GM21367 (cell line): ENCODE measurements at regions not wholly inside any gene's neighbourhood (a gene's known extent, or its start where the extent isn't known, plus 50 kb on each side); places are given as distances from the start of the nearest gene placed in this dataset.

Experiments used
- ATAC-seq: cut with Tn5 transposase; IDR thresholded peaks from one replicate; pipeline ENCODE4 v1.9.1; 2021; ENCODE audit not compliant: unreplicated experiment

DNA sequence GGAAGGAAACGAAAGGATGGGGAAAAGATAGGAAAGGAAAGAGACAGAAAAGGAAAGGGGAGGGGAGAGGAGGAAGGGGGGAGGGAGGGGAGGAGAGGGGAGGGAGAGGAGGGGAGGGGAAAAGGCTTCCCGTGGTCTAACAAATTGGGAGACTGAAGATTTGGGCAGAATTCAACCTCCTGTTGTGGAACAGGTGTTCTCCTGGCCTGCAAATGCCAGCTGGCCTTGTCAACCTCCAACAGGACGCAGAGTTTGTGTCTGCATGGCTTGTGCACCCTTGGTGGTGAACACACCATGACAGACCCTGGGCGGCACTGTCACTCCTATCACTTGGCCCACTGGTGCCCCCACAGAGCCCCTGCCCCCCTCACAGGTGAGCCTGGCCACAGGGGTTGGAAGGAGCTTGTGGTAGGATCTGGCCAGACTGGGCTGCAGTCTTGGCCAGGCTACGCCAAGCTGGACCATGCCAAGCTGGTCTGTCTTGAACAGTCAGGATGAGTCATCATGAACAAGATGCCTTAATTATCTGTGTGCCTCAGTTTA lies 321.6 kb downstream of the BCL11B start:
- no peak for ATAC-seq

DNA sequence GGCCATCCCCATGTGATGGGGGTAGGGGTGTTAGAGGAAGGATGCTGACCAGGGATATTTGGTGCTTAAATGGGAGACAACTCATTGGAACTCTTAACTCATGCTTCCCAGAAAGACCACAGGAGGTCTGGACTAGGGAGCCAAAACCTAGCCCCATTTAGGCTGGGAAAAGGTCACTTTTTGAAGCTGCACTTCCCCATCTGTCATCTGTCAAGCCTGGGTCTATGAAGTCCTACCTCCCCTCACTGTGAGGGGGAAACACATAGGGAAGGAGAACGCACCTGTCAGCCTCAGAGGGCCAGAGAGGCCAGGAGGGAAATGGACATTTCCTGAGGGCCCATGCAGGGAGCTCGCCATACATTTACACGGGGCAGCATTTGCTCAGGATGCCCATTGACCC lies 321.0 kb downstream of the BCL11B start:
- no peak for ATAC-seq

DNA sequence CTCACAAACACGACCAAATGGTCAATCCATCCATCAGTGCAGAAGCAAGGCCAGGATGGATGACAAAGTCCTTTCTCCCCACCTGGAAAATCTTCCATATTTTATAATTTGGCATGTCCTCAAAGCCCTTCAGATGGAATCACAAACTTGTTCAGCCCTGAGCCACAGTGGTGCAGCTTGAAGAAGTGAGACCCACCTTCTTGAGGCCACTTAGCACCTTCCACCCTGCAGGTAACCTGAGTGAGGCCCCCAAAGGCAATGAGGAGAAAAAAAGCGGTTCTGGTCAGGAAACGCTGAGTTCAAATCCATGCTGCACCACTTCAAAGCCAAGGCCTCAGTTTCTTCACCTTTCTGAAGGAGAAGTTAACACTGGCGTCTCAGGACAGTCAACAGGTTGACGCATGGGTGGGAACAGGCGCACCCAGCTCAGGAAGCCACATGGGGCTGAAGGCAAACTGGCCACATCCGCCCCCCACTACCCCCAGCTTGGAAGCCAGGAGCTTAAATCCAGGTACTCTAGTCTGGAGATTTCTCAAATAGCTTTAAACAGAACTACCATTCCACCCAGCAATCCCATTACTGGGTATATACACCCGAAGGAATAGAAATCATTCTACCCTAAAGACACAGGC lies 320.4 kb downstream of the BCL11B start:
- ATAC-seq: no peak

DNA sequence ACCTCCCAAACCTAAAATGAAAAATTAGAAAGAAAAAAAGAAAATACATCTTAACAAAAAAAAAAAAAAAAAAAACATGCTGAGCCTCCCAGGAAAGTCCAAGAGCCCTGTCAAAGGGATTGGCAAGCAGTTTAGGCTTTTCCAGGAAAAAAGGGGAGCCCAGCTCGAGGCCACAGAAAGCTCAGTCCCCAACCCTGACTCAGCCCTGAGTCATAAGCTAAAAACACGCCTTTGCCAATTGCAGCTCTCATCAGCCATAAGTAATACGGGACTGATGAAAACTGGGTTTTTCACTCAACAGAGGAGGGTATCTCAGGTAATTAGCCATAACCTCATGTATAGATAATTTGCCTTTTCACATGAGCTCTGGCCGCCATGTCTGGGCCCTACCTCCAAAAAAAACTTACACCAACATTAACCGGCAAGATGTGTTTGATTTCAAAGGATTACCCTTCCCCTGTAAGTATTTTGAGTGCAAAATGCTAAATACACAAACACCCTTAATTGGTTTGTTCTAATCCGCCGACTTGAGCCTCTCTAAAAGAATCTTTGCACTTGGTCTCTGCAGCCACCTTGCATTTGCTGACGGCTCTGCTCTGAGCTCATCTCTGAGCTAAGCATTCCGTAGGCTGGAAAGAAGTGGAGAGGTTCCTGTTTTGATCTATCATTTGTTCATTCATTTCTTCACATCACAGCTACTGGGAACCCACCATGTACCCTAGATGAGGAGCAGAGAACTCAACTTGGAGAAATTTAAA lies 319.2 kb downstream of the BCL11B start:
- no peak for ATAC-seq

DNA sequence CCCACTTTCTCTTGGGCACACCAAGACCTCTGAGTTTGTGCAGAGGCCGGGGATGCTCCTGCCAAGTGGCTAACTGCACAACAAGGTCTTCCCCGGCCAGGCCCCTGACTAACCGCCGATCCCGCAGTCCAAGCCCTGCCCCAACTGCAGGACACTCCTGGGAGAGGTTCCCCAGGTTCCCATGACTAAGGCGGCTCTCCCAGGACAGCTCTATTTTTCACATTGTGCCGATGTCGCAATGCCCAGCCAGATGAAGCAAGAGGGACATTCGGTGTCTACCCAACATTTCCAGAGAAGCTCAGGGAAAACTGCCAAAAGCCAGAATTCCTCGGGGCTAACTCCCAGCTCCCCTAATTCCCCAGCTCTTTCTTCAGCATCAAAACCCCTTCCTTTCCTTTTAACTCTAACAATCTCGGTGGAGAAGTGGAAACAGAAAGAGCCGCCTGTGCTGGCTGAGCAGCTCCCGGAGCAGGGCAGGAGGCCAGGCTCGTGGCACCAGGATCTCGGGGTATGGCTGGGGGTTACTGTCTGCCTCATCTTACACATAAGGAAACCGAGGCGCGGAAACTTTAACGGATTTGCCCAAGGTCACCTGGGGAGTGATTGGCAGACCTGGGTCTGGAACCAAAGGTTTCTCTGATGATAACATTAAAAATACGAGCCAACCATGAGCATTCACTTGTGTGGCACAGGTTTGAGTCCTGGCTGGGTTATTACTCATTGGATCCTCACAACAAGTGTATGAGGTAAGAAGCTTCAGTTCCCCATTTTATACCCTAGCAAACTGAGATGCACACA lies 318.2 kb downstream of the BCL11B start:
- ATAC-seq: no peak

DNA sequence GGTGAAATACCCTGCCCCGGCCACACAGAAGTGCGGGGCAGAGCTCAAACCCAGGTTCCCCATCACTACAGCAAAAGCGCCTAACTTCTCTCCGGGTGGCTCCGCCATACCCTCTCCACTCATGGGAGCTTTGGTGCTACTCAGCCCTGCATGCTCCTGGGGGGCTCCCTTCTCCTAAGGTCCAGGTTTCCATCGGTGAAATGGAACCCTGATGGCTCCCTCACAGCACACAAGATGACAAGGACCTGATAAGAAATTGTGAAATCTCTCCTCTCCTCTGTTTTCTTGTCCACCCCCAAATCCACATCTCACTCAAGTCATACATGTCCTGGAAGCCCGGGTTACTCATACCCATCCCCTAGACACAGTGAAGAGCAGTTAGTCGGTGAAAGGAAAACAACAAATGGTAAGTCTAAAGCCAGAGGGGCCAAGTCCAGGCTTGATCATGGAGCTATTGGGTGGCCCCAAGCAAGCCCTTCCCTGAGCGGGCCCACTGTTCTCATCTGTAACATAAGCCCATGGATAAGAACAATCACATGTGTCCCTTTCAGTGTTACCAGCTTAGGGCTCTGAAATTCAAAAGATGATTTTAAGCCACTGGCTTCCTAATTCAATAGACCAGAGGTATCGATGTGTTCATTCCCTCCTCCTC lies 317.5 kb downstream of the BCL11B start:
- ATAC-seq: no peak

DNA sequence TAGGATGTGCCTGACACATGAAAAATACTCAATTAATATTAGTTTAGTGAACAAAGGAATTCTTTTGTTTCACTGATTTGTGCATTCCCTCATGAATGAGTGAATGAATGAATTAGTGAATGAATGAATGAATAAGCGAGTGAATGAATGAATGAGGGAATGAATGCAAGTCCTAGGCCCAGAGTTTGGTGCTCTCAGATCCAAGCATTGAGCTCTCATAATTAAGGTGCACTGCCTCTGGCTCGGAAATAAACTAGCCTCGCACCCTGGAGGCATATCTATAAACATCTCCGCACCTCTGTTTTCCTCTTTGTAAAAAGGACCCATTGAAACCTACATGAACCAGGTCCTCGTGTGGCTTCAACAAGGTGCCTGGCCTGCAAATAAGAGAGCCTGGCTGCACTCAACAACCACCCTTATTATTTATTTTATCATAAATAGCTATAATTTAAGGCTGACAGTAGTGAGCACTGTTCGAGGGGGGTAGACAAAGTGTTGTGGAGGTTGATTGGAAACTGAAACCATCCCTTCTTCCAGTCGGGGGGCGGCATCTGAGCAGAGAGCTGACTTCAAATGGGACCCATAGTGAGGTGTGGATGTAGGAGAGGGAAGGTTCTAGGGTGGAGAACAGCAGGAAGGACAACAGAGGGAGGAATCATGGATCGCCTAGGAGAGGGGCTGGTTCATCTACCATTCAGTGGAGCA lies 316.8 kb downstream of the BCL11B start:
- ATAC-seq: no peak

DNA sequence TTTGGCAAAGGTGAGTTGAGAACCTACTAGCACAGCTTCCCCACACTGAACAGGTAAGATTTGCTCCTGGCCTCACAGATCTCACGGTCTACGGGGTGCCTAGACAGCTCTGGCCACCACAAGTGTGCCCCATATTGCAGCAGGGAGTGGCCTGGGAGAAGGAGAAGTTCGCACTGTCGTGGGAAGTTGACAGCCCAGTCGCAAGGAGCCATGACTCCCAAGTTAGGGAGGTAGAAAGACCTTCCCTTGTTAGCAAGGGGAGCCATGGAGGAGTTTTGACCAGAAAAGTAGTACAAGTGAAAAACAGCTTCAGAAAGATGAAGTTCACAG lies 316.3 kb downstream of the BCL11B start:
- no peak for ATAC-seq

DNA sequence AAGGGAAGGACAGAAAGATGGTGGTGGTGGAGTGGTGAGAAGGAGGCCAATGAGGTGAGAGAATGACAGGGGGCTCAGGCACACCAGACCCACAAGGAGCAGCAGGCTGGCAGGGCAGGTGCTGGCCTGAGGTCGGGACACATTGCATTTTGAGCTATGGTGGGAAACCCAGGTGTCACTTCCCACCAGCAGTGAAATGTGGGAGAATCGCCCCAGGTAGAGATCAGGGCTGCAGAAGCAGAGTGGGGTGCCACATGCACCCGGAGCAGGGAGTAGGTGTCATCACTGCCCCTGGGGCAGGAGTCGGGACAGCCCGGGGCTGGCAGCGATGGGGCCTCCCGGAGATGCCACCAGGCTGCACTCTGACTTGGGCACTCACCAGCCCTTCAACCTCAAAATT lies 315.8 kb downstream of the BCL11B start:
- ATAC-seq: no peak

DNA sequence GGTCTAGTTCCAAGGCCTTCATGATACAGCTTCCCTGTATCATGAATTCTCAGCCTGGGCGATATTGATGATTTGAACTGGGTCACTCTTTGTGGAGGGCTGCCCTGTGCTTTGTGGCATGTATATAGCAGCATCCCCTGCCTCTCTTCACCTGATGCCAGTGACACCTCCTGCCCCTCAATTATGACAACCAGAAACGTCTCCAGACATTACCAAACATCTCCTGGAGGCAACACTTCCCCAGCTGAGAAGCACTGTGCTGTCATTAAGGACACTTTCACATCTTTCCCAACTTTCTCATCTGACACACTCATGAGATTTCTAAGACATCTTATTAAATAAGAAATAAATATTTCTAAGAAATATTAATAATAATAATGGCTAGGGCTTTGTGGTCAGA lies 315.3 kb downstream of the BCL11B start:
- no peak for ATAC-seq

DNA sequence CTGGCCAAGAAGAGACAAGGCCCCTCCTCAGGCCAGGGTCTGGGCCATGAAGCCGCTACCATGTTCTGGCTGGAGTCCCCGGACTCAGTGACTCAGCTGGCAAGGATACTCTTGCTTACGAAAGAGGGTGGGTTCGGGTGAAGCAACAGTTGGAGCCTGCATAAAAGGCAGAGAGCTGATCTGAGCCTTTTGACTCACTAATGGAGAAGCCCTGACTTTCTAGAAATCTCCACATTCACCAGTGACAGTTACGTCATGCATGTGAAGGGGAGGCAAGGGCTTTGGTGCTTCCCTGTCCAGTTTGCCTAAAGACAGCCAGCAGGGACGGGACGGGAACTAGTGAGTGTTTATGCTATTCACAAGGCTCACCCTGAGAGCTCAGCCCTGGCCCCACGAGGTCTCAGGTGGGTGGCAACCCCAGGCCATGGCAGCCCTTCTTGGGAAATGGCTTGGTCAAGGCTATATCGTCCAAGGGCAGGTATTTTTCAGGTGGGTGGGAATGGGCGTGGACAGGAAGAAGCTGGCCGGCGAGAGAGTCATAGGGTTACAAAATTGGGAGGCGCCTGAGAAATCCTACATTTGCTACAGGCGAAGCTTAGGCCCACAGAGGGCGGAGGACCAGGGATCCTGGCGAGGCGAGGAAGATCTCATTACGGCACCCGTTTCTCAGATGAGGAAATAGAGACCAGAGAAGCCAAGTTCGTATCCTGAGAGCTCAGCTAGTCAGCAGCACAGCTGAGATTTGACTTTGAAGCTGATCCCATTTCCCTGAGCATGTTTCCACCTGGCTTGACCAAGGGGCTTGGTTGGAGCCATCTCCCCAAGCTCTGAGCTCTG lies 314.6 kb downstream of the BCL11B start:
- ATAC-seq: no peak

DNA sequence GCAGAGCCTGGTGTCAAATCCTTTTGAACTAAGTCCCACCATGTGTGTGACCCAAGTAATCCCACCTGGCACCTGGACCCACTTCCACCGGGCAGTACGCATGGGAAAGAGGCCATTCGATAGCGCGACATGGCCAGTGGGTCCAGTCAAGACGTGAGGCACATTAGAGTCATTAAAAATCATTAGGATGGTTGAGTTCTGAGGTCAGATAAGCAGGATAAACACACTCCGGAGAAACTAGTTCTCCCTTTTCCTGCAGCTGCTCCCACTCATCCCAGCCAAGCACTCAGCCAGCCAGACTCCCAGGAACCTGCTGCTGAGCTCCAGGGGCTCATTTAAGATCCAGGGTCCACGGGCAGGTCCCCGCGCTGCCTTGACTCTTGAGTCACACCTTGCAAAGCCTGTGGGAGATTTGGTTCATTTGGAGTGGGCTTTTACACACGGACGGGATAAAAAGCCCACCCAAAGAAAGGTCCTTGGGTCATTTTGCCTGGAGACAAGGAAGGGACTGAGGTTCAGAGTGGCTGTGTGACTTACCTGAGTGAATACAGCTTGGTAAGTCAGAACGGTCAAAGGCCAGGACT lies 313.9 kb downstream of the BCL11B start:
- ATAC-seq: no peak

DNA sequence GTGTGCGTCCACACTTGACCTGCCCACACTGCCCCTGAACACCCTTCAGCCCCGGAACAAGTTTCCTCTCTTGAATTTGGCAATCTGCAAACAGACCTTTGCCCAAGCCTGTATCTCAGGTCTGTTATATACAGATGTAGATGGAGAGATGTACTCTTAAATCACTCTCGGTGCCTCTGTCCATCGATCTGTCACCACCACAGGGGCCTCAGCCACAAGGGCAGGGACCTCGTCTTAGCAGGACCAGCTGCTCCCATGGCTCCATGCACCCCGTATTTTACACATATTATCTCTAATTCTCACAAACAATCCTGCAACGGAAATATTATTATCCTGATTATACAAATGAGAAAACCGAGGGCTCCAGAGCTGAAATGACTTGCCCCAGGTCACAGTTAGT lies 313.4 kb downstream of the BCL11B start:
- no peak for ATAC-seq

DNA sequence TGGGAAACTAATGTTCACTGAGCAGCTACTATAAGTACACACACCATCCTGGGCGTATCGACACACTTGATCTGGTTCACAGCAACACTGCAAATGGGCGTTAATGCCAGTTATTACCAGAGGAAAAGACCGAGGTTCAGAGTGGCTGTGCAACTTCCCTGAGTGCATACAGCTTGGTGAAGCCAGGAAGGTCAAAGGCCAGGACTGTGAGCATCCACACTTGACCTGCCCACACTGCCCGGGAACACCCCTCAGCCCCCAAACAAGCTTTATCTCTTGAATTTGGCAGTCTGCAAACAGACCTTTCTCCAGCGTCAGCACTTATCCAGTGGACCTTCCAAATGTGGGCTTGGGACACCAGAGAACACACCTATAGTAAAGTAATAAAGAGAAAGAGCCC lies 312.6 kb downstream of the BCL11B start:
- ATAC-seq: no peak

DNA sequence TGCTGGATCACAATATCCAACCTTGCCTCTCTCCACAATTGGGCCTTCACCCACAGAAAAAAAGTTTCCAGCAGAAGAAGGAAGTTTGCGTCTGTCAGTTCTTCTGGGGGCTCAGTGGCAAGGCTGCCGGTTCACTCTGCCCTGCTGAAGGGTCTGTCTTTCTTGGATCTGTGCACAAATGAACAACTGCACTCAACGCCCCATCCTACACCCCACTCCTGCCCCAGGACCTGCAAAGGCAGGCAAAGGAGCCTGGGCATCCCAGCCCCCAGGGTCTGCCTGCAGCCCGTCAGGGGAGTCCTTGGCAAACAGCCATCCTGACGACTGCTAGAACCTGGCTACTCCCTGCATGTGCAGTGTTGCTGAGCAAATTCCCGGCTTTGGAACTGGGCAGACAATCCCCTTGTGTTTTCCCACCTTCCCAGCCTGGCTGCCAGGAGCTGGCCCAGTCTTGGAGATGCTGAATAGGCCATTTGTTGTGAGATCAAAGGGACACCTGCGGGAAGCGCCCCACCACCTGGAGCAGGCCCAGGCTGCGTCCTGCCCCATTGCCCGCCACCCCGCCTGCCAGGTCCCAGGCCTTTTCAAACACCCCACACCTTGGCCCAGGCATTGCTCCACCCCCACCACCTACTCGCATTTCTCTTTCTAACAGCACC lies 311.9 kb downstream of the BCL11B start:
- no peak for ATAC-seq

DNA sequence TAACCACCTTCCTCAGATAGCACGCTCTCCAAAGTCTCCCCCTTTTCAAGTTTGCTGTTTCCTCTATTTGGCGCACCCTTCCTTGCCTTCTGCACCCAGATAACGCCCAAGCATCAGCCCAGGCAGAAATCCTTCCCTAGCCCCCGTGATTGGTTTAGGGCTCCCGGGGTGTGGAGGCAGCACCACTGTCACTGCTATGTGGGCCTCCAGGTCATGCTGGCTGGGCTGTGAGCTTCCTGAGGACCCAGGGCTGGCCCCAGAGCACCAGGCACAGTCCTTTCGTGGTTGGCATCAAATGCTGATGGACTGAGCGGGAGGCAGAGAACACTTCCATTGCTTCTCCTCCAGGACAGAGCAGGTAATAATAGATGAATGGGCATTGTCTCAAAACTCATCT lies 311.4 kb downstream of the BCL11B start:
- no peak for ATAC-seq

DNA sequence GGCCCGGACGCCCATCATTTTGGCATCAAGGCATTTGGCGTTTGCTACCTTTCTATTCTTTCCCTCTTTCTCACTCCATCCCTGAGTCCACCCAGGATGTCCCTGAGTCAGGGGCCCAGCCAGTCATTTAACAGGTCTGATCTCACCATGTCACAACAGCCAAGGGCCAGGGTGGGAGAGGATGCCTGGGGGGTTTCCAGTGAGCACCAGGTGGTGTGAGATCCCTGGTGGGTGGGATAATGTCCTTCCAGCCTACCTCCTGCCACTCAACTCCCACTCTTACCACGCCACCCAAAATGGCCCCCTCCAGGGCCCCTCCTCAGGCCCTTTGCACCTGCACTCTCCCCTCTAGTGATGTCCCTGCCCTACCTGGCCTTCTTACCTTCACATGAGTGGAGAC lies 310.8 kb downstream of the BCL11B start:
- no peak for ATAC-seq

DNA sequence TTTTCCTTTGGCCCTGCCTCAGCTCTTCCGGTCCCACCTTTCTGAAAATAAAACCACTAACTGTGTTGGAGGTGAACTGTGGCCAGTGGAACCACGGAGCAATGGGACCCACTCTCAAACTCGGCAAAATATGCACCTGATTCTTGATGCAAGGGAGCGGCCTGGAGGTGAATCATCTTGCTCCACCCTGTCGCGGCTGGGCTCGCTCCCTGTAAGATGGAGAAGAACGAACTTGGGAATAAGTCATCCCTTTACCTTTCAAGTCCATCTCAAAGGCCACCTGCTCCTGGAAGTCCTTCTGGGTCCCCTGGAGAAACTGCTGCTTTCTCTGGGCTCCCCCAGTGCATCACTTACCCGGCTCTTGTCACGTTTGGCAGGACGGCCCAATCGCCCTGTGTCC lies 309.9 kb downstream of the BCL11B start:
- no peak for ATAC-seq

DNA sequence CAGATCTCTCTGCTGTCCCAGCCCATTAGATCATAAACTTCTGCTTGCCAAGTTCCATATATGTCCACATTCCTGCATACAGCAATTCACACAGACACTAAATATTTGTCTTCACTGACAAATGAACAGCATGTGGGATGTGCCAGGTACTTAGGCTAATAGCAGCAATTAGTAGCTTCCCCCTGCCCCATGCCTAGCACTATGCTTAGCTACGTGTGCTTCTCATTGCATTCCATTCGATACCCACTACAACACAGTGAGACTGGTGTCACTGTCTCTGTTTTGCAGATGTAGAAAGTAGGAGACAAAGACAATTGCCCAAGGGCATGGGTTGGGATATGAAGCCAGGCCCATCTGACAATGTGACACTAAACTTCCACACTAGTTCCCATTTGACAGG lies 308.4 kb downstream of the BCL11B start:
- ATAC-seq: no peak
